ENCODE measurements at regions not wholly inside any gene's neighbourhood (a gene's known extent, or its start where the extent isn't known, plus 50 kb on each side); places are given as distances from the start of the nearest gene placed in this dataset.
A peak's percentile ranks its signal among the peaks of the same experiment; 100 is the strongest.

GRCh38 chr4:117447925-117448324 lies 362.5 kb upstream of the TRAM1L1 start:
- peak; percentile 23 for DNase-seq

GRCh38 chr4:117455088-117455487 lies 369.7 kb upstream of the TRAM1L1 start:
- no peak for DNase-seq

- DNase-seq: no peak
These were observed 381.0 kb upstream of the TRAM1L1 start for GRCh38 chr4:117466388-117466787.

GRCh38 chr4:117467404-117467803 lies 382.0 kb upstream of the TRAM1L1 start:
- no peak for DNase-seq

GRCh38 chr4:117474987-117475386 lies 389.6 kb upstream of the TRAM1L1 start:
- no peak for DNase-seq

- DNase-seq: no peak
These were observed 392.5 kb upstream of the TRAM1L1 start for GRCh38 chr4:117477925-117478324.

GRCh38 chr4:117478702-117479101 lies 393.3 kb upstream of the TRAM1L1 start:
- DNase-seq: no peak

- peak; percentile 3 for DNase-seq
These were observed 394.3 kb upstream of the TRAM1L1 start for GRCh38 chr4:117479673-117480072.

GRCh38 chr4:117481742-117482141 lies 396.4 kb upstream of the TRAM1L1 start:
- no peak for DNase-seq

- no peak for DNase-seq
These were observed 403.3 kb upstream of the TRAM1L1 start for GRCh38 chr4:117488692-117489091.

- no peak for DNase-seq
These were observed 403.7 kb upstream of the TRAM1L1 start for GRCh38 chr4:117489107-117489506.

- no peak for DNase-seq
These were observed 406.1 kb upstream of the TRAM1L1 start for GRCh38 chr4:117491516-117491915.

GRCh38 chr4:117495802-117496201 lies 410.4 kb upstream of the TRAM1L1 start:
- no peak for DNase-seq

GRCh38 chr4:117512414-117512813 lies 427.0 kb upstream of the TRAM1L1 start:
- DNase-seq: no peak

- no peak for DNase-seq
These were observed 429.2 kb upstream of the TRAM1L1 start for GRCh38 chr4:117514391-117515175.

- DNase-seq: no peak
These were observed 430.5 kb upstream of the TRAM1L1 start for GRCh38 chr4:117515921-117516320.

GRCh38 chr4:117527601-117528000 lies 442.2 kb upstream of the TRAM1L1 start:
- no peak for DNase-seq

GRCh38 chr4:117529401-117529800 lies 444.0 kb upstream of the TRAM1L1 start:
- DNase-seq: no peak

- no peak for DNase-seq
These were observed 448.1 kb upstream of the TRAM1L1 start for GRCh38 chr4:117533501-117533900.

GRCh38 chr4:117545039-117545438 lies 459.7 kb upstream of the TRAM1L1 start:
- DNase-seq: no peak

GRCh38 chr4:117549524-117549923 lies 464.1 kb upstream of the TRAM1L1 start:
- DNase-seq: no peak

GRCh38 chr4:117550085-117550484 lies 464.7 kb upstream of the TRAM1L1 start:
- no peak for DNase-seq

- DNase-seq: no peak
These were observed 474.0 kb upstream of the NDST3 start for GRCh38 chr4:117560329-117560728.

GRCh38 chr4:117574085-117574484 lies 460.2 kb upstream of the NDST3 start:
- no peak for DNase-seq

- no peak for DNase-seq
These were observed 458.4 kb upstream of the NDST3 start for GRCh38 chr4:117575850-117576249.
